Epithelial cell of esophagus (primary cell): ENCODE measurements at regions not wholly inside any gene's neighbourhood (a gene's known extent, or its start where the extent isn't known, plus 50 kb on each side); places are given as distances from the start of the nearest gene placed in this dataset.

Source experiments
- DNase-seq: peaks from one replicate; pipeline ENCODE4 v3.0.0; 2010; ENCODE audit warnings: low read depth
- H3K4me3 ChIP-seq: 2 replicates; pipeline ENCODE4 v1.5.1; 2011; ENCODE audit warnings: mild to moderate bottlenecking, low read length, control low read depth
- CTCF ChIP-seq: IDR thresholded peaks from 2 replicates; pipeline ENCODE4 v1.5.1; 2011; ENCODE audit warnings: low read depth, mild to moderate bottlenecking, low read length, control low read depth, inconsistent platforms; ENCODE audit not compliant: insufficient read depth; ENCODE audit errors: missing control alignments

GRCh38 chr4:173475751-173476150 is 54.3 kb downstream of the HAND2 start:
- TF ChIP-seq CTCF = no peak
- DNase-seq = no peak
- H3K4me3 ChIP-seq = no peak overlapping the region

- TF ChIP-seq CTCF = no peak
- H3K4me3 ChIP-seq = no peak overlapping the region
- no peak for DNase-seq
These were observed 60.4 kb downstream of the HAND2 start for GRCh38 chr4:173469622-173470021.

- no peak for DNase-seq
- no peak overlapping the region for H3K4me3 ChIP-seq
- TF ChIP-seq CTCF = no peak
These were observed 61.7 kb downstream of the HAND2 start for GRCh38 chr4:173468314-173468713.

GRCh38 chr4:173466101-173466500 is 63.9 kb downstream of the HAND2 start:
- no peak for DNase-seq
- H3K4me3 ChIP-seq = no peak overlapping the region
- no peak for TF ChIP-seq CTCF

- DNase-seq = no peak
- no peak overlapping the region for H3K4me3 ChIP-seq
- TF ChIP-seq CTCF = no peak
These were observed 65.5 kb downstream of the HAND2 start for GRCh38 chr4:173464481-173464880.

- no peak for DNase-seq
- TF ChIP-seq CTCF = no peak
- H3K4me3 ChIP-seq = no peak overlapping the region
These were observed 64.9 kb upstream of the SCRG1 start for GRCh38 chr4:173463816-173464215.

- H3K4me3 ChIP-seq = no peak overlapping the region
- TF ChIP-seq CTCF = no peak
- DNase-seq = no peak
These were observed 62.3 kb upstream of the SCRG1 start for GRCh38 chr4:173461170-173461569.
